Hepatic stellate cell (primary cell): ENCODE measurements at regions not wholly inside any gene's neighbourhood (a gene's known extent, or its start where the extent isn't known, plus 50 kb on each side); places are given as distances from the start of the nearest gene placed in this dataset.

Source experiments
- DNase-seq: peaks from one replicate; pipeline ENCODE4 v3.0.0; 2011; ENCODE audit warnings: low spot score

GRCh38 chr12:61896436-61896835 is 363.8 kb upstream of the USP15 start:
- DNase-seq: no peak

GRCh38 chr12:61902403-61902802 is 357.8 kb upstream of the USP15 start:
- no peak for DNase-seq

GRCh38 chr12:61911113-61911512 is 349.1 kb upstream of the USP15 start:
- no peak for DNase-seq

- DNase-seq: no peak
Measured at GRCh38 chr12:61915420-61915819, 344.8 kb upstream of the USP15 start.

- no peak for DNase-seq
Measured at GRCh38 chr12:61916831-61917230, 343.4 kb upstream of the USP15 start.

- DNase-seq: no peak
Measured at GRCh38 chr12:61919686-61920085, 340.5 kb upstream of the USP15 start.

GRCh38 chr12:61920230-61920629 is 340.0 kb upstream of the USP15 start:
- DNase-seq: no peak

- no peak for DNase-seq
Measured at GRCh38 chr12:61923152-61923551, 337.1 kb upstream of the USP15 start.

GRCh38 chr12:61934564-61934963 is 325.6 kb upstream of the USP15 start:
- DNase-seq: no peak

GRCh38 chr12:61939977-61940376 is 320.2 kb upstream of the USP15 start:
- no peak for DNase-seq

- DNase-seq: no peak
Measured at GRCh38 chr12:61956545-61956944, 303.7 kb upstream of the USP15 start.

GRCh38 chr12:61974461-61974860 is 285.7 kb upstream of the USP15 start:
- DNase-seq: no peak

- DNase-seq: no peak
Measured at GRCh38 chr12:61985830-61986229, 274.4 kb upstream of the USP15 start.

GRCh38 chr12:61987173-61987572 is 273.0 kb upstream of the USP15 start:
- no peak for DNase-seq

- DNase-seq: no peak
Measured at GRCh38 chr12:61991661-61992060, 268.5 kb upstream of the USP15 start.

GRCh38 chr12:61993734-61994345 is 266.4 kb upstream of the USP15 start:
- no peak for DNase-seq

GRCh38 chr12:61996717-61997116 is 263.5 kb upstream of the USP15 start:
- no peak for DNase-seq

GRCh38 chr12:61998791-61999190 is 261.4 kb upstream of the USP15 start:
- no peak for DNase-seq

GRCh38 chr12:61999311-61999710 is 260.9 kb upstream of the USP15 start:
- no peak for DNase-seq

- DNase-seq: no peak
Measured at GRCh38 chr12:62001424-62001823, 258.8 kb upstream of the USP15 start.

GRCh38 chr12:62003226-62003625 is 257.0 kb upstream of the USP15 start:
- DNase-seq: no peak

GRCh38 chr12:62003701-62004100 is 256.5 kb upstream of the USP15 start:
- DNase-seq: no peak

GRCh38 chr12:62005615-62006014 is 254.6 kb upstream of the USP15 start:
- no peak for DNase-seq

GRCh38 chr12:62006076-62006732 is 254.0 kb upstream of the USP15 start:
- DNase-seq: peak; percentile 12
